ENCODE measurements at regions not wholly inside any gene's neighbourhood (a gene's known extent, or its start where the extent isn't known, plus 50 kb on each side); places are given as distances from the start of the nearest gene placed in this dataset.

DNA sequence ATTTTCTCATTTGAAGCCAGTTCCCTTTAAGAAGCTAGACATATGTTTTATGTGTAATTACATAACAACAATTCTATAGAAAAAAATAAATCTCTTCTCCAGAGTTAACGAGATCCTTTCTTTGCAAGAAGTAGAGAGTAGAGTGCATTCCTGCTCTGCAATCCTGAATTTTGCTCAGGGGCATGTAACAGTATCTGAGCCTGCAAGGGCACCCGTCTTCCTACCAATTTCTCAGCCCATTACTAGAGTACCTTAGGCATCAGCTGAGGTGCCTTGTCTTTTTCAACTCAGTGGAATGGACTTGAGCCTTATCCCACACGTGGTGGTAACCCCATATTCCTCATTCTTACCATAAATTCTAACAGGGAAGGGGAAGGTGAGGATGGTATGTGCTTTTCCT is 205.9 kb downstream of the IKZF2 start:
- no peak for DNase-seq

DNA sequence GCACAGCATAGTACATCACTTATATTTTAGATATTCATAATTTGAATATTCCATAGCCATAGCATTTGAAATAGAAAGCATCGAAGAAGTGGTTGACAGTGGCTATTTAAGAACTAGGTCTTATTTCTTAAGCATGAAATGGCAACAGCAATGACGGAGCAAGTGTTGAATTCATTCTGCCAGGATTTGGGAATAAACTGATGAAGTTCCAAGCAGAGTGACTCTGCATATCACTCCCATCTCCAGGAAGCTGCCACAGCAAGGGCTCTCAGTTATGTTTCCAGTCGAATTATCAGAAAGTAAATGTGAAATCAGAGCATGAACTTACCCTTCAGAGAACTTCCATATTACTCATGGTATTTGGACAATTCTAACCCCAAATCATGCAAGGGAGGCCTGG is 208.1 kb downstream of the IKZF2 start:
- DNase-seq, result no peak

DNA sequence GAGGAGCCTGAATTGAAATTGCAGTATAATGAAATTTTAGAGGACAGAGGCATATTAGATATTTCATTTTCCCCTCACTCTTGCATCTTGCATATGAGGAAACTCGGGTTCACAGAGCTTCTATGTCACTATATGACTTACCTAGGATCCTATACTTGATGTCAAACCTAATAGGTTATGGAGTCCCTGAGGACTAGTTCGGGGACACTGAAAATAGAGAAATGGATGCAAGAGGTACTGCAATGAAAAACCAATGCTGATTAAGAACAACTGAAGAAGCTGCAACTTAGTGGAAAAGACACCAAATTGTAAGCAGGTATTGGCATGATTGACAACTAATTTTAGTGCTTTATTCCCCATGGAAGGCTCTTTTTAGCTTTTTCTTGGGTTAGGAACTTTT is 210.1 kb downstream of the IKZF2 start:
- no peak for DNase-seq

DNA sequence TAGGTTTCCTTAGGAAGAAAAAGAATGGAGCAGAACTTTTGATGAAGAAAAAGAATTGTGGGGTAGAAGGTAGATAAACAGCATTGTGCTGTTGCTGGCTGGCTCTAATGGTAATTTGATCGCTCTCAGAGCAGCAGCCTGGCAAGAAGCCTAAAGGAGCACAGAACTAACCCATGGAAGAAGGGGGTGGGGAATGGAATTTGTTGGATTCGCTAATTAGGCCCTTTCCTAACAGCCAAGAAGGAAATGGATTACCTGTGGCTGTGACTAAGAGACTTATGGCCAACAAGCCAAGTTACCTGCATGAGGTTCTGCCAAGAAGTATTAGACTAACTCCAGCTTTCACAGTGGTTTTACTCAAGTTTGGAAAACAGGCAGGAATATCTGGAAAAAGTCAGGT is 210.6 kb downstream of the IKZF2 start:
- DNase-seq, result no peak

DNA sequence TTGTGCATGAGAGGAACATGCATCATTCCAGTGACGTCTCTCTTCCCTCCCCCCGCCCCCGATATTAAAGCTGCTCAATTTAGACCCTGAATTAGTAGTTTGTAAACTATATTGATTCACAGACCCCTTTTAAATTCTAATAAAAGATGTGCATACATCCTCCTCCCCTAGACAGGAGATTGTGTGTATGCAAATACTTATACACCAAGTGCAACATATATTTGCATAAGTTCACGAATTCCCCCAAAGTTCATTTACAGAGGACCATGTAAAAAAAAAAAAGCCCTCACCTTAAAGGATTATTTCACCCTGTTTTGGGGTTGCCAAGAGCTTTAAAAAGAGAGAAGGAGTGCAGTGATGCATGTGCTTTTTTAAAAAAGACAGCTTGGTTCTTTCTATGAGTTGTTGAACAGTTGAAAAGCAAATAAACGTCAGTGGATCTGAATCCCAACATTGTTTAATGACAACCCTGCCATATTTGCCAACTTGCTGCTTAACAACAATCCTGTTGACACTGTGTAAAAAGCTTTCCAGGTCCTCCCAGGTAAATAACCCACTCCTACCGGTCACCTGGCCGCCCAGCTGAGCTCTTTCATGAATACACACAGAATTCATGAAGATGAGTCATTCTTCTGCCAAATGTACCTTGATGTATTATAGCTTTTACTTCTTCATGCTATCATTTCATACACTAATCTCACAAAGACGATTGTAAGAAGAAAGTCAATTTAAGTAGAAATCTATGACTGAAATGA is 211.5 kb downstream of the IKZF2 start:
- no peak for DNase-seq

DNA sequence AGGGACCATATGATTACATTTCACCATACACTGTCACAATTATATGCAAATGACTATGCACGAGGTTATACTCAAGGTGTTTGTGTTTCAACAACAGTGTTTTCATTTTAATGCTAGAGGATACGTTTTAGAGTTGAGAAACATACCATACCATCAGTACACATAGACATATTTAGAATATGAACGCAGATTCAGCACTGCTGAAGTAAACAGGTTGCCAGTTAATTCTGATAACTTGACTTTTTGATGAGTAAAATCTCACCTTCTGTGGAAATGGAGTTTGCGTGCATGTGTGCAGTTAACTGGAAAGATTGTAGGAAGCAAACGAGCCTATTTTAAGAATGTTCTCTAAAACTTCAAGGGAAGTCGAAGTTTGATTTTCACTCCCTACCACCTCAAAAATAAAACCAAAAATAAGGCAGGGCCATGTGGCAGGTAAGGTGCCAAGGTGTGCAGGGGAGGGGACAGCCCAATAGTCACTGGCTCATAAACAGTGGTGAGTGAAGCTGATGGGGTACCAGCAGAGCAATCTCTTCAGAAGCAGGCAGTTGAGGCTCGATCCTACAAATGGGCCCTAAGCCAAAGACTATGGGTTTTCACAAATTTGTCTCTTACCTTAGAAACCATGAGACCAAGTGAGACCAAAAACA is 213.1 kb downstream of the IKZF2 start:
- DNase-seq, result no peak

DNA sequence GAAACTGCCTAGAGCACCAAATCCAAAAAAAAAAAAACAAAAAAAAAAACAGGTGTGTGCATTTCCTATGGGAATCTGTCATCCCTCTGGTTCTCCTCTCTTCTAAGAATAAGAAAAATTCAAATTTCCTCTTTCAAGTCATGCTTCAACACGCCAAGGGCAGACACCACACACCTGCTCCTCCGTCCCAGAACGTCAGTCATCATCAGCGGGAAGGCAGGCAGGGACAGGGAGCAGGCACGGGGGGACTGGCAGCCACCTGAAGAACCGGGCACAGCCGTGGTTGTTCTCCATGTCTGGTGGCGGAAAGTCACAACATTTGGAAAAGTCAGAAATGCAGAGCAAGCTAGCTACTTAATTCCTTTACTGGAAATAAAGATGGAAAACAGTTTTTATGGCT is 214.8 kb downstream of the IKZF2 start:
- DNase-seq, result no peak

DNA sequence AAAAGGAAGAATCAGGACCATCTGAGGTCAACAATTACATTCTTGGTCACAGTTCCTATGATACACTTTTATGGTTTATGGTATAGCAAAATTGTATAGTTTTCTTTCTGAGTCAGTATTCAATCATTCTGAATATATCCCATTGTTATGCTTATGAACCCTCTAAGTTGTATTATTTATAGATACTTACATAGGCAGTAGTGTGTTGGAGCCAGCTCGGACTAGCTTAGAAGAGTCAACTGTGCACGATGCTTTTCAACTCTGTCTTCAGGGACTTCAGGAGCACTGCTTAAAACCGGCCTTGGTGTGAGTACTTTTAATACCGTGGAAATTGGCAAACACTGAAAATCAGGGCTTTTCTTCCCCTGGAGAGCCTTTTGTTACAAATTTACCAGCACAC is 215.7 kb downstream of the IKZF2 start:
- DNase-seq, result no peak

DNA sequence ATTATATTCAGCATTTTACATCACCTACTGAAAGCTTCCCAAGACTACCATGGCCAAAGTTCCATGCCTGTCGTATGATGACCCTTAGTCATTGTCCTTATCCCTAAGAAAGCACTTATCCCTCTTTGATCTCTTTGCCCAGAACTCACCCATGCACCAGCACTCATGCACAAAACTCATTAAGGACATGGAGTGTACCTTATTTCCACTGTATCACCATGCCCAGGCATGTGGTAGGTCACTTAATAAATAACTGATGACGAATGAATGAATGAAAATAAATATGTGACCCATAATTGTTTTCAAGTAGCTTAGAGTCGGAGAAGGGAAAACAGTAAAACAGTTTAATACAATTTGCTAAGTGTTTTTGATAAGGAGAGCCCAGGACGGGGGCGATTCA is 220.1 kb downstream of the IKZF2 start:
- DNase-seq, result no peak

DNA sequence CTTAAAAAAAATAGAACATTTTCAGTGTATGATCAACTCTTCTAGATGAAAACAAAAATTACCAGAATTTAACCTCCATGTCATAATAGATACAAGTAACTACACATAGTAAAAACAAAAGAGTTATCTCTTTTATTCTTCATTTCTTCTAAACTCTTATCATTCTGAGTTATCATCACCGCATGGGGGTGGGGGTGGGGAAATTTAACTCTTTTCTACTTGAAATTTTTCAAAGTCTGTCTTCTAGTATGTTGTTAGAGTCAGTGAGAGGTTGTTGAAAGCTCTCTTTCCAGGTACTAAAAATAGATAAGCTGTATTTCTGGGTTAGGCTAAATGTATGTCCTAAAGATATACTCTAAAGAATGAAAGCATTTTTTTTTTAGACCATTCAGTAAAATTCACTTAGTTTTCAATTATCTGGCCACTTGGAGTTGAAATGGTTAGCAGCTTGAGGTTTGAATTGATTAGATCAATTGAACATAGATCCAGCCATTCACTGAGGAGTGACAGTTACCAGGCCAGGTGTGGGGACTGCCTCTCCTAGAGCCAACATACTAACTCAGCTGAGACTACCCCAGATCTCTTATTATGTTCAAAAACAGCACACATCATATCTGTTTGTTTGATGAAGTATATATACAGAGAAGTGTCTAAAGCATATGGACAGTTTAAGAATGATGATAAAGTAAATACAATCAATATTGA is 220.7 kb downstream of the IKZF2 start:
- no peak for DNase-seq

DNA sequence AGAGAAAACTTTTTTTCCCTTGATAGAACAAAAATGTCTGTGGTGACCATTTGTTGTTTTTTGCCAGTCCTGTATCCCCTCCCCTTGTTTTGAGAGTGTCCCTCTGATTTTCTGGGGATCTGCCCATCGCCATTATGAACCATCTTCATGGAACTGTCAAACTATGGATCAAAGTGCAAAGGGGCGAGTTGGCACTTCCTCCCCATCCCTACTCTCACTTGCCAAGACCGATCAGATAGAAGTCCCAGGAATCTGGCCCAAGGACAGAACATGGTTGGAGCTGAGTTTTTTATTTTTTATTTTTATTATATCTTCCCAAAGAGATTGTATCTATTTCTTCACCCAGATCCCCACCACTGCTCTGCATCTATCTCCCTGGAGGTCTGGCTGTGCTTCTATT is 221.4 kb downstream of the IKZF2 start:
- no peak for DNase-seq

DNA sequence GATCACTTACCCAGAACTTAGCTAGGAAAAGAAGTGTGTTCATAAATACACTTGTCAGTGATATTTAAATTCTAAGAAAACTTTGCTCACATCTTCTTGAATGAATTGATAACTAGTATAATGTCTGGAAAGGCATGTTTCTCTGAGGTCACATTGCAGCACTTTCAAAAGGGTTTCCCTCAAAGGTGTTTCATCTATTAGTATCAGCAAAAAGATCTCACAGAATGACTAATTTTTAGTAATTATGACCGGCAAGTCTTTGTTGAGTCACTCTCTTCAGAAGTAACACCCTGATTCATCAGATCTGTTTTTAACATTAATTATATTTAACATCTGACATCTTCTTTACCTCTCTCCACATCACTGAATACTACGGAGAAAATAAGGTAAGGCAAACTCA is 222.3 kb downstream of the IKZF2 start:
- no peak for DNase-seq

DNA sequence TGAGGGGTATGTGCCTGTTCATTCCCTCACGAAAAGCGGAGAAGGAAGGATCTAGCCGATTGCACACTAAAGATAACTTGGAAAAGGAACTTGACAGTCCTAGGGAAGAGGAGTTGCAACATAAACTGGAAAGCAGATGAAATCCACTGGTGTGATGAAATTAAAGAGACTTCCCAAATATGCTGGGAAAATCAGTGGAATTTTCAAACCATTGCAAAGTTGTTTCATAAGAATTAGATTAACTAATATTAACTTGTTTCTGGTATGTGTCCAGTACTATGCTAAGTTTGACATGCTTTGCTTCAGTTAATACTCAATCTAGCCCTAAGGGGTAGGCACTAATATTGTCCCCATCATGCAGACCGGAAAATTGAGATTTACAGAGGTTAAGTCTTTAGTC is 222.7 kb downstream of the IKZF2 start:
- DNase-seq, result no peak

DNA sequence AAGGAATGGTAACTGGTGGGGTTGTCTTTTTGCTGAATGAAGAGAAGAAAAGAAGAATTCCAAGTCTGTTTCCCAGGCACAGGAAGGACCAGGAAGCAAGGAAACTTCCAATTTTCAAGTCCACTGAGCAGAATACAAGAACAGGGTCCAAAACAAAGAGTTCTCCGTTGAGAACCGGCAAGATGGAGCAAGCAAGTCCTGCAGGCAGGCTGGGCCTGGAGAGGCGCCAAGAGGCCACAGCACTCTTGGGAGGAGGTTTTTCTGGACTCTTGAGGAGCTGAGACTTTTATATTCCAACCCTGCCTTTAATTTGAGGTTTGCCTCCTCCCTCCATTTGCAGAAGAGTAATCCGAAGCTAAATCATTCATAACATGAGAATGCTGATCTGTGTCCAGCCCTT is 224.5 kb downstream of the IKZF2 start:
- no peak for DNase-seq

DNA sequence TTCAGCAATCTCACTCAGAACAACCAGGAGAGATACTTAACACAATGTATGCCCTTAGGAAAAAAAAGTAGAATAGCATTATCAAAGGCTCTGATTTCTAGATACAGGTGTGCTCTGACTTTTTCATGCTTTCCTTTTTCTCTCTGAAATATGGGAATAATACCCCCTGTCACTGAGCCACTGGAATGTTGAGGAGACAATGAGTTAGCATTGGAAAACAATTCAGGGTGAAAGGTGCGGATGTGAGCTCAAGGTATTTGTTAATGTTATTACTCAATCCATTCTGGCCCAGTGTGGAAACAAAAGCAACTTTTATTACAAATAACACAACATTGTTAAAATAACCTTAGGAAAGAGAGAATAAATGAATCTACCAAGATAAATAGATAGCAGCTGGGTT is 228.0 kb downstream of the IKZF2 start:
- DNase-seq, result no peak

DNA sequence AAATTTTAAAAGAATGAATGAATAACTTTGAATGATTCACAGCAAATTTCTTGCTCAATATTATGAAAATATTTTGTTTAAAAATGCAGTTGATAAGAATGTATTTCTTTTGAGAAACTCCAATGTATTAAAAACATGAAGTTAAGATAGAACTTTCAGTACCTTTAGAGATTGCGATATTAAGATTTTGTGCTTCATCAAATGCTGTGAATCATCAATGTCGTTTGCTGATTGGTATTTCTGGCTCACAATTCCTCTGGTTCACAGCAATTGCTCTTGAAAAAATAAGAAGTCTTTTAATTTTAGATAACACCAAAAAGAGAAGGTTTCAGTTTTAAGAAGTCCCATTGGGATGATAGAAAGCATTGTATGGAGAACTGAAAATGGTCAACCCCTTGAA is 228.7 kb downstream of the IKZF2 start:
- no peak for DNase-seq

DNA sequence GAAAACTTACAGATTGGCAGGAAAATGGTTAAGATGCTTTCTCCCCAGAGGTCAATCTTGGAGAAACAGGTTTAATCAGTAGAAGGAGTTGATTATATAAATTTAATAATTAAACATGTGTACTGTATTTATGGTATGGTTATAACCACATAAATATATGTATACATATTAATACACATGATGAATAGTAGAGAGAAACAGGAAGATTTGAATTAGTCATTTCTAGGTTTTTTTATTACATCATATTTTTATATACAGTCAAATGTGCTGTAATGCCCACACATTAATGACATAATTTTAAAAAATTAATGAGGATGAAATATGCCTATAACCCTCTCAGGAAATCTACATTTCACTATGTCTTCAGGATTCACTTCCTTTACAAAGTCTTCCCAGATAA is 229.7 kb downstream of the IKZF2 start:
- no peak for DNase-seq

DNA sequence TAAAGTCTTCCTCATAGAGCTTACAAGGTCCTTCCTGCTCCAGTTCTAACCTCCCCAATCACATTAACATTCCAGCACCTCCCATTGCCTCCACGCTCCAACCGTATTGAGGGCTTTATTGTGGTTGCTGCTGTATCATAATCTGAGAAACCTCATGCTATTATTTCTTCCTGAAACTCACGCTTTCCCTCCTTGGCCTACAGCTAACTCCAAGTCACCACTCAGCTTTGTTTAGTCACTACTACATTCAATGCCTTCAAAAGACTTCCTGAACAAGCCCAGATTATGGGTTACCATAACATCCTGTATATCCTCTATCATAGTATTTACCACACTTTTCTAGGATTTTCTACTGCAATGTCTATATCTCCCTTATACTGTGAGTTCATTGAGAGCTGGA is 230.4 kb downstream of the IKZF2 start:
- DNase-seq, result no peak

DNA sequence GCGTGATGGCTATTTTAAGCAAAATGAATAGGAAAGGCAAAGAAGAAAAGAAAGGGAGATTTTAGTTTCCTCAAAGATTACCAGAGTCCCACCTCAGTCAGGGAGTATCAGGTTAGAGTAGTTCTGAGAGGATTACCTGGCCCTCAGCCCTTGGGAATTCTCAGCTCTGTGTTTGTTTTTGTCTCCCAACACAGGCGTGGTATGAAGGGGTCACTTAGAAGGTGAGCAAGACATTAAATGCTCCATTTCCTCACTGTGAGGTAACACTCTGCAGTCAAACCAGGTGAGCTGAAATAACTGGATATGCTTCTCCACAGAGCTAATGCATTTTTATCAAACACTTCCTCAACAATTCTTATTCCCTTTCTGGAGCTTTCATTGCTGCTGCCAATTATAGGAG is 232.2 kb downstream of the IKZF2 start:
- DNase-seq, result no peak

DNA sequence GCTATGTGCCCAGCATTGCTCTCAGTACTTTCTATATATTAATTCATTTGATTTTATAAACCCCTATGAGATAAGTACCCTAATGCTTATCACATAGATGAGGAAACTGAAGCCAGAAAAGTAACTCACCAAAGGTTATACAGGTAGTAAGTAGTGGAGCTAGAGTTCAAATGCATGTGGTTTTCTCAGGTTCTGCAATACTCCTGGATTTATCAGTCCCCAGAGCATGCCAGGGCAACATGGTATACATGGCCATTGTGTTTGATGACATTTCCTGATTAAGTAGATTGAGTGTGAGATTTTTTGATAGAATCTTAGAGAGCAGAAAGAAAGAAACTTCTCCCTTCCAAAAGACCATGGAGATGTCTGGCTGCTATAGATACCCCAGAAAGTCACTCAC is 233.1 kb downstream of the IKZF2 start:
- DNase-seq, result no peak

DNA sequence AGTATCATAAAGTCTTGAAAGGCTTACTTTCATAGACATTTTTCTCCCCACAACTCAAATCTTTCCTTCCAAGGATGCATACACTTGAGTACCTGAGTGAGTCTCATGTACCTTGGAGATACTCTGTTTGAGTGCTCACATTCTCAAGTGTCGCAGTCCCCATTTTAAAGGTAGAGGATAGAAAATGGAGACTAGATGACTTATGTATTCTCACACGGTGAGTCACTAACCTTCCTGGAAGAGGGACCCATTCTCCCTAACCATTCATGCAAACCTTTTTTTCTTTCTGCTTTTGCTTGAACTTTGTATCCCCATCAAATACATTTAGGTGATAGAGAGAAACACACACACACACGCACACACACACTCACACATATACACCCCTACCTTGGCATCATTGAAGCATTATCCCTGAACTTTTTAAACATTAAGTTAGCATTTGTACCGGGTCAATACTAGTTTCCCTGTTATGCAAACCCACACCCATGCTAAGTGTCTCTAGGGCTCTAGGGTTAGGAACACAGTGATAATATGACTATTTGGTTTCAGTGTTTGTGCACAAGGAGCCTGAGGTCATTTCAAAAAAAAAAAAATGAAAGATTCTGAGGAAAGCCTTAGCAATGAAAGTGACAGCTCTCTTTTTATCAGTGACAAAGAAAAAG is 236.2 kb downstream of the IKZF2 start:
- no peak for DNase-seq

DNA sequence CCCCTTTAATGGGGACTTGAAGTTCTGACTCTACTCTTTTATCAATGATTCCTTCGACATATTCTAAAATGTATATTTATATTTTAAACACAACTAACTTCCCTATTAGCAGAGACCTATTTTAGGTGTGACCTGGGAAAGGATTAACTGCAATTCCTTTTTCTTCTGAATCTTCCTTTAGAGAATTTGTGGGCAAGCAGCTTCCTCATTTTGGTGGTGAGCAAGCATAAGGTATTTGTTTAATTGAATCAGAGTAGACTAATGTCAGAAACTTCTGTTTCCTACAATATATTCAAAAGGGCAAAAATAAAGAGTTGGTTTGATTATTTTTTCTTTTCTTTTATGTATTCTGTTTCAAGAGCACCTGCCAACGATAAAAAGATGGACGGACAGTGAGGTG is 237.0 kb downstream of the IKZF2 start:
- DNase-seq, result no peak

DNA sequence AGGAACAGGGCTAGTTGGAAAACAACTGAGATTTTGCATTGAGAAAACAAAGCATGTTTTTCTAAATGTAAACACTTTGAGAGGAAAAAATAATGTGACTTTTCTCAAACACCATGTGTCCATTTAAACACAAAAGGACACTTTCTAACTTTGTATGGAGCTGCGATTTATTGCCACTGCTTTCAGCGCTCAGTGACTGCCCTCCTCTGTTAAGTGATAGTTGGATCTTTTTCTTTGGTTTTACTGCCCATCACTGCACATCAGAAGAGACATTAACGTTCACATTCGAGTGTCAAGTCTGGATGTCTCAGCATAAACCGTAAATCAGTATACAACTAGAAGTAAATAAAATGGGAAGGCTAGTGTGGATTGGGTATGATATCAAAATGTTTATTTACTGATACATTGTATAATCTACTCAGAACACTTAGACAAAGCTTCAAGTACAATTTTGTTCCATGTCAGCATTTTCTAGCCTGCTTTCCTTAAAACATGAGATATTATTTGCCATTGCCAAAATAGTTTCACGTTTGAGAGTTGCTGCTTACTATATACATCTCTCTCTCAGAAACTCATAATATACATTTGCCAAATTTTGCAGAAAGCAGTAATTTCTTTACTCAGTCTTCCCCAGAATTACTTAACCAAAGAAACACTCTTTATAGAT is 237.6 kb downstream of the IKZF2 start:
- DNase-seq, result no peak
